ENCODE measurements at regions not wholly inside any gene's neighbourhood (a gene's known extent, or its start where the extent isn't known, plus 50 kb on each side); places are given as distances from the start of the nearest gene placed in this dataset.

DNA sequence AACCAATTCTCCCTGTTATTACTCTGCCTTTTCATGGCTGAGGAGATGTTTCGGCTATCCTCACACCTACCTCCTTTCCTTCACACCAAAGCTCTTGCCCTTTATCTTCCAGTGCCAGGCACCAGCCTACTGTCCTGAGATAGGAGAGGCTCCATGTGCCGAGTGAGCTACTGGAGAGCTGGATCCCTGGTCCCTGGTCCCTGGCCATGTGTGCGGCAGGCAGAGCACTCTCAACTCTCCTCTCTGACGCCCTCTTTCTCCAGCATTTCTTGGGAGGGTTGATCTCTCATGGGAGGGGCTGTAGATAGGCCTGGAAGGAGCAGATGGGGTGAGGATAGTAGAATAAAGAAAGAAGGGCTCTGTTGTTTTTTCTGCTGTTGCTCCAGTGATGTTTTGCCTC lies 277.1 kb upstream of the UMPS start:
- TF ChIP-seq, protein P1, sequence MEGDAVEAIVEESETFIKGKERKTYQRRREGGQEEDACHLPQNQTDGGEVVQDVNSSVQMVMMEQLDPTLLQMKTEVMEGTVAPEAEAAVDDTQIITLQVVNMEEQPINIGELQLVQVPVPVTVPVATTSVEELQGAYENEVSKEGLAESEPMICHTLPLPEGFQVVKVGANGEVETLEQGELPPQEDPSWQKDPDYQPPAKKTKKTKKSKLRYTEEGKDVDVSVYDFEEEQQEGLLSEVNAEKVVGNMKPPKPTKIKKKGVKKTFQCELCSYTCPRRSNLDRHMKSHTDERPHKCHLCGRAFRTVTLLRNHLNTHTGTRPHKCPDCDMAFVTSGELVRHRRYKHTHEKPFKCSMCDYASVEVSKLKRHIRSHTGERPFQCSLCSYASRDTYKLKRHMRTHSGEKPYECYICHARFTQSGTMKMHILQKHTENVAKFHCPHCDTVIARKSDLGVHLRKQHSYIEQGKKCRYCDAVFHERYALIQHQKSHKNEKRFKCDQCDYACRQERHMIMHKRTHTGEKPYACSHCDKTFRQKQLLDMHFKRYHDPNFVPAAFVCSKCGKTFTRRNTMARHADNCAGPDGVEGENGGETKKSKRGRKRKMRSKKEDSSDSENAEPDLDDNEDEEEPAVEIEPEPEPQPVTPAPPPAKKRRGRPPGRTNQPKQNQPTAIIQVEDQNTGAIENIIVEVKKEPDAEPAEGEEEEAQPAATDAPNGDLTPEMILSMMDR (IDR thresholded peaks at IDR 0.05; ENCODE audit: control insufficient read depth, insufficient read depth, low read depth, low read length, missing control alignments): no peak
- no peak for DNase-seq (ENCODE audit: low read depth)
- H3K4me3 ChIP-seq (ENCODE audit: control insufficient read depth, low read depth, low read length): no peak overlapping the region

DNA sequence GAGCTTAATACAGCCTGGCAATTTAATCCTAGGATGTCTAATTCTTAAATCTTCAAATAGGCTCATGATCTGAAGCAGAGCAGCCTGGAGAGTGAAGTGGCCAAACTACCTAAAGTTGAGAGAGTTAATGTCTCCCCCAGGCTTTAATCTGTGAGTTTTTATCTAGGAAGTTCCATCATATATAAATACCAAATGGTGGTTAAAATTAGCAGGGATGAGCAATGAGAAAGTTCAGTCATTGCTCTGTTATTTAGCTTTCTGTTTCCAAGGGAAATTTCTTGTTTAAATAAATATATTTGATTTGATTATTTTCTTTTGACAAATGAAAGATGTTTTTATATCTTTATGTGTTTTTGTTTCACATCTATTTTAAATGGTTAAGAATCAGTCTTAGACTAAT lies 274.4 kb upstream of the UMPS start:
- TF ChIP-seq, protein P1 (IDR thresholded peaks at IDR 0.05; ENCODE audit: control insufficient read depth, insufficient read depth, low read depth, low read length, missing control alignments): no peak
- H3K4me3 ChIP-seq (ENCODE audit: control insufficient read depth, low read depth, low read length): no peak overlapping the region

DNA sequence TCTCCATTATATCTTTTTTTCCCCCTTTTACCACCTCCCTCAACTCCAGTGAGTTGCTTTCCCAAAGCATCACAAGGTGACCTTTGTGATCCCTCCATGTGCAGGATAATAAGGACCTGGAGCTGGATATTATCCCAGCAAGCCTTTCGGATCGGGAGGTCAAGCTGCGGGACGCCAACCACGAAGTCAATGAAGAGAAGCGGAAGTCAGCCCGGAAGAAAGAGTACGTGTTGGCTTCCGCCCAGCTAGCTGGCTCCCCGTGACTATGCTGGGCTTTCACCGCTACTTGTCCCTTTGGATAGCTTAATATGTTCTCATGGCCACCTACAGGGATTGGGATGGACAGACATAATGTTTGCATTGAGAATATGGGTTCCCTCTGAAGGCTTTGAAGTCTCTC lies 273.7 kb upstream of the UMPS start:
- H3K4me3 ChIP-seq (ENCODE audit: control insufficient read depth, low read depth, low read length): no peak overlapping the region
- TF ChIP-seq, protein P1 (IDR thresholded peaks at IDR 0.05; ENCODE audit: control insufficient read depth, insufficient read depth, low read depth, low read length, missing control alignments): no peak
- no peak for DNase-seq (ENCODE audit: low read depth)

More for the DNA sequence above, 274.4 kb upstream of the UMPS start:
- no peak for DNase-seq (ENCODE audit: low read depth)

DNA sequence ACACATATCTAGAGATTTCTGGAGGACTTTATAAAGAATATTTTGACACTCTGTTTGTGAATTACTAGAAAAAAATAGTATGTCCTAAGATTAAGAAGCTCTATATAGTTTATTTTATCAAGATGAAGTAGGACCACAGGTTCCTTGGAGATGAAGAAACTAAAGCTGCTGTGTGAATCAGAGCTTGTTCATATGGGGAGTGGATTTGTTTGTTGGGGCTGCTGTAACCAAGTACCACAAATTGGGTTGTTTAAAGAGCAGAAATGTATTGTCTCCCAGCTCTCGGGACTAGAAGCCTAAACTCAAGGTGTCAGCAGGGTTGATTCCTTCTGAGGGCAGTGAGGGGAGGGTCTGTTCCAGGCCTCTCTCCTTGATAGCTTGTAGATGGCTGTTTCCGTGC lies 270.6 kb upstream of the UMPS start:
- TF ChIP-seq, protein P1 (IDR thresholded peaks at IDR 0.05; ENCODE audit: control insufficient read depth, insufficient read depth, low read depth, low read length, missing control alignments): no peak
- DNase-seq (ENCODE audit: low read depth): no peak
- no peak overlapping the region for H3K4me3 ChIP-seq (ENCODE audit: control insufficient read depth, low read depth, low read length)

DNA sequence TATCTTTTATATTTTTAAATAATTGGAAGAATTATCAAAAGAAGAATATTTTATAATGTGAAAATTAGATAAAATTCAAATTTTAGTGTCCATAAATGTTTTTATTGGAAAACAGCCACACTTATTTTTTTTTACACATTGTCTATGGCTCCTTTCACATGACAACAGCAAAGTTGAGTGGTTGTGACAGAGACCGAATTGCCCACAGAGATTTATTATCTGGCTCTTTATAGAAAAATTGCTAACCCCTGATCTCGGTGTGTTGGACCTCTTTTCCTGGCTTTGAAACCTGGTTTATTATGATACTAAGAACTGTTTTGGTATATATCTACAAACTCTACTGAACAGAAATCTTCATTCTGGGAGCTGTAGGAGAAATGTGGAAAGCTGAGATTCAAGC lies 269.1 kb upstream of the UMPS start:
- TF ChIP-seq, protein P1 (IDR thresholded peaks at IDR 0.05; ENCODE audit: control insufficient read depth, insufficient read depth, low read depth, low read length, missing control alignments): no peak
- no peak overlapping the region for H3K4me3 ChIP-seq (ENCODE audit: control insufficient read depth, low read depth, low read length)
- DNase-seq (ENCODE audit: low read depth): no peak

DNA sequence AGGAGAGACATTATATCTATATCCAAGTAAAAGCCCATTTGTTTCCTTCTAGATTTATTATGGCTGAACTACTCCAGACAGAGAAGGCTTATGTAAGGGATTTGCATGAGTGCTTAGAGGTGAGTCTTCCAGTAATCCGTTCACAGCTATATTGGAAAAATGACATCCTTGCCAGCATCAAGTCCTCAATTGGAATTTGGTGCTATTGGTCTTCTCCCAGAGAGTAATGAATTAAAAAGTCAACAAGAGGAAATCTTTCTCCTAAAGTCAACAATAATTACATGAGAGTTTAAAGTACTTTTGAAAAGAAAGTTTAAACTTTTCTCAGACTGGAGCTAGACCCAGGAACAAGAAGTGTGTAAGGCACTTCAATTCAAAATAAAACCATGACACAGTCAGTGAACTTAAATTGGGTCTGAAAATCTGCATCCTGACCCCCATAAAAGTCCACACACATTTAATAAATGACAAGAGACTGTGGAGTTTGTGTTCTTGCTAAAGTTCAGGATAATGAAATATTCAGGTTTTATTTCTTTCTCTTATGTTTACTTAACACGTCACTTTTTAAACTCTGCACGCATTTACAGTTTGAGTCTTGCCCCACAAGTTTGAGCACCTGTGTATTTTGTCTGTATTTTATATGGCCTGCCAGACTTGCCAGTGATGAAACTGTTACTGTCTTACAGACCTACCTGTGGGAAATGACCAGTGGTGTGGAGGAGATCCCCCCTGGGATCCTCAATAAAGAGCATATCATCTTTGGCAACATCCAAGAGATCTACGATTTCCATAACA lies 268.2 kb upstream of the UMPS start:
- DNase-seq (ENCODE audit: low read depth): no peak
- H3K4me3 ChIP-seq (ENCODE audit: control insufficient read depth, low read depth, low read length): no peak overlapping the region
- TF ChIP-seq, protein P1 (IDR thresholded peaks at IDR 0.05; ENCODE audit: control insufficient read depth, insufficient read depth, low read depth, low read length, missing control alignments): no peak
